NCI-H345 (cell line): ENCODE measurements at regions not wholly inside any gene's neighbourhood (a gene's known extent, or its start where the extent isn't known, plus 50 kb on each side); places are given as distances from the start of the nearest gene placed in this dataset.
"Not testable (repeated sequence)": the region's sequence is repeated elsewhere in the genome, so short reads cannot be mapped to it uniquely, and the experiment has no call there.

Experiments used
- DNase-seq: peaks from one replicate; lab custom pipeline; 2025; lab: John Stamatoyannopoulos, UW

GRCh38 chr4:125594056-125594602 lies 279.4 kb downstream of the FAT4 start:
- DNase-seq: no peak

DNA sequence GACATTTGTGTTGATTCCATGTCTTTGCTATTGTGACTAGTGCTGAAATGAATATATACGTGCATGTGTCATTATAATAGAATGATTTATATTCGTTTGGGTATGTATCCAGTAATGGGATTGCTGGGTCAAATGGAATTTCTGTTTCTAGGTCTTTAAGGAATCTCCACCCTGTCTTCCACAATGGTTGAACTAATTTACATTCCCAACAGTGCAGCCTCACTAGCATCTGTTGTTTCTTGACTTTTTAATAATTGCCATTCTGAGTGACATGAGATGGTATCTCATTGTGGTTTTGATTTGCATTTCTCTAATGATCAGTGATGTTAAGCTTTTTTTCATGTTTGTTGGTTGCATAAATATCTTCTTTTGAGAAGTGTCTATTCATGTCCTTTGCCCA lies 291.2 kb downstream of the FAT4 start:
- not testable (repeated sequence) for DNase-seq

GRCh38 chr4:125620066-125620860 lies 305.5 kb downstream of the FAT4 start:
- no peak for DNase-seq

DNA sequence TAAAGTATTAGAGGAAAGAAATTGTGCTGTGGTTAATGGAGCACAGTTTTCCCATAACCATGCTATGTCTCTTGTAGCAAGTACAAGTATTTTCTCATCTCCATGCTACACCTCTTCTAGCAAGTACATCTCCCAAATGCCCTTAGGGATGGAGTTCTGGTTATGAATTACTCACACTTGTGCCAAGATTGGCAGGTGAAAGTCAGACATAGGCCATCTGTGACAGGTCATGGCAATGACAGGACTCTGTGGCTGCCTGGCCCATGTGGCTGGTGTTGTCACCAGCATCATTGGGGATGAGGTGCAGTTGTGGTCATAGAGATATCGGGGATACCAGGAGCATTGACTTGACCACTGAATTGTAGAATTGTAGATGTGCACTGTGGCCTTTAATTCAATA lies 310.2 kb downstream of the FAT4 start:
- no peak for DNase-seq

DNA sequence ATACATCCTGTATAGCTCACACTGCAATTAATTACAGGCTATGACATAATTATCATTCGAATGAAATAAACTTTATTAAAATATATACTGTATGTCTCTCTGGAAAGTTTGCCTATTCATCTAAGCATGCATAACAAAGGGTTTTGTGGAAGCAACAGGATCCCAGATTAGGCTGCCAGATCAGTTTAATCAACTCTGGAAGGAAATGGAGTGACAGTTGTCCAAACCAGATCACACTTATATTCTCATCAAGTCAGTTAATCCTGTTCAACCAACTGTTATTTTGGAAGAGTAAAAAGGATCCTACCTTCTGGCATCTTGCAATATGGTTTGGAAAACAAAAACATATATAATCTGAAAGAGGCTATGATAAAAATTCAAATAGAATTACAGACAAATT lies 312.2 kb downstream of the FAT4 start:
- no peak for DNase-seq

GRCh38 chr4:125639182-125639621 lies 324.4 kb downstream of the FAT4 start:
- no peak for DNase-seq

GRCh38 chr4:125641611-125642010 lies 326.9 kb downstream of the FAT4 start:
- no peak for DNase-seq

DNA sequence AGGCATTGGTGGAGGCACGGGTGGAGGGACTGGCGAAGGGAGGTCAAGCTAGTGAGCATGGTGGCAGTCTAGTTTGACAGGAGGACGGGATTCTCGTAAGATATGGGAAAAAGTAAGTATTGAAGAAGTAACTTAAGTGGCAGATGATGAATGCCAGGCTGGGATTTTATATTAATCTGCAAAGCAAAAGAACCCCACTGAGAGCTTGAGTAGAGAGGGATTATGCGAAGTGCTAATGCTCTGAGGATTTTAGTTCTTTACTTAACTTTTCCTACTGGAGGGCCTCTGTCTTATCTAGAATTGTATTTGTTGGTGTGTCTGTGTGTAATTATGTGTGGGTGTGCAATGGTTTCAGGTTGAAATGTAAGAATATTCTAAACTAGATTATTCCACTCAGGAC lies 327.9 kb downstream of the FAT4 start:
- DNase-seq: no peak

DNA sequence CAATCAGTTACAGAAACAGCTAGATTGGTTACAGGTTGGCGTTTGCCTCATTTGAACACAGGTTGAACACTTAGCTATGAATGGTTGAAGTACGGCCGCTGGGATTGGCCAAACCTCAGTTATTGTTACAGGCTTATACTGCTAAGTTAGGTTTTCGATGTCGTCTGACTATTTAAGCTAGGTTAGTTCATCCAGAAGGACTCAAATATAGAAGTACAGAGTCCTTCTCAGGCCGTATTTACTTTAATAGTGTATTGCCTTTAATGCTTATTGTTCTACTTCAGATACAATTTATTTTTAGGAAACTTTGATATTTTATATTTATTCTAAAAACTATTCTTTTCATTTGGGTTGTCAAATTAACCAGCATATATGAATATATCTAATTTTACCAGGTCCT lies 334.7 kb downstream of the FAT4 start:
- no peak for DNase-seq

- no peak for DNase-seq
Observed at GRCh38 chr4:125650557-125650956, 335.8 kb downstream of the FAT4 start.

GRCh38 chr4:125651707-125652357 lies 337.1 kb downstream of the FAT4 start:
- DNase-seq: not testable (repeated sequence)

GRCh38 chr4:125658773-125659172 lies 344.0 kb downstream of the FAT4 start:
- no peak for DNase-seq

DNA sequence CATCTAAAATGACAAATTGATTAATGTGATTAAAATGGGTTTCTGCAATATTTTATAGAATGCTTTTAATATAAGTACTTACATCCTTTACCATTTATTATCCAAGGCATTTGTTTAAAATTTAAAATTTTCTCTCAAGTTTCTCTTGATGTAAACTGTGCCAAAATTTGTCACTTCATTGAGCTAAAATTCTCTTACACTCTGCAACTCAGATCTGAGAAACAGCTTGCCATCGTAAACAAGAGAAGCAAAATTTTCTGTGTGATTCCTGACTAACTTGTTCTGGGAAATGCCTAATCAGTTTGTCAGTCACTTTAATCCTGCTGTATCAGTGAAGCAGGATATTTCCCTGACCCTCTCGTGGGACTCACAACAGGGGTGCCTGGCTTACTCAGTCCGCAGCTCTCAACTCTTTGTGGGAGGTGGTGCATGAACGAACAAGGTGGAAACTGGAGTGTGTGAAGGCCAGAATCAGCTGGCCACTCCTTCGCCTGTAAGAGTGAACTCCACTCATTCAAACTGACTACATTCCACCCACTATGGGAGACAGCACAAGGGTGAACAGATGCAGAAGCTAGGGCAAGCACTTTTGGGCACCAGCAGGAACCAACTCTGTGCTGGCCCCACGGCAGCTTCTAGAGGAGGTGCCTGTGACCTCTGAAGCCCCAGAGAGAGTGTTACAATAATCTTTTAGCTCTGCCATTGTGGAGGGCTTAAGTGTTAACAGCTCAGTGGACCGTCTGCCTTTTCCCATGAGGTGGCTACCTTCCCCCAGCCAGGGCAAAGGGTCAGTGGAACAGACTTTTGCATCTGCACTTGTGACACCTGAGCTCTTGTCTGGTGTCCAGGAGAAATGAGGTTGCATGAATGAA lies 349.4 kb downstream of the FAT4 start:
- no peak for DNase-seq

DNA sequence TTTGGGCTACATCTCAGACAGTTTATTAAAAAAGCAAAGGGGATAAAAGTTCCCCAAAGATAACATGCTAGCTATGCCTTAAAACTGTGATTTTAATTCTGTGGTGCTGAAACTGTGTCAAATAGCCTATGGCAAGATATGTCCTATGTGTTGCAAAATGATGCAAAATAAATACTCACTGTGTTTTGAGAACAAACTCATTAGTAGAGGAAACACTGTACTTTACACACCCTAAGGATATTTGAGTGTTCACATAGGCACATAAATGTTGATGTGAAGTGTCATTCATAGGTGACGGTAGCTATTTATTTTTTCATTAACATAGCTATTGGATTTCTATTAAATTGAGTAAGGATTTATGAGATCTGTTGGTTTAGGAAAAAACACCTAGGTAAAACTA lies 351.9 kb downstream of the FAT4 start:
- DNase-seq: peak; percentile 8

GRCh38 chr4:125676156-125676555 lies 361.4 kb downstream of the FAT4 start:
- no peak for DNase-seq

DNA sequence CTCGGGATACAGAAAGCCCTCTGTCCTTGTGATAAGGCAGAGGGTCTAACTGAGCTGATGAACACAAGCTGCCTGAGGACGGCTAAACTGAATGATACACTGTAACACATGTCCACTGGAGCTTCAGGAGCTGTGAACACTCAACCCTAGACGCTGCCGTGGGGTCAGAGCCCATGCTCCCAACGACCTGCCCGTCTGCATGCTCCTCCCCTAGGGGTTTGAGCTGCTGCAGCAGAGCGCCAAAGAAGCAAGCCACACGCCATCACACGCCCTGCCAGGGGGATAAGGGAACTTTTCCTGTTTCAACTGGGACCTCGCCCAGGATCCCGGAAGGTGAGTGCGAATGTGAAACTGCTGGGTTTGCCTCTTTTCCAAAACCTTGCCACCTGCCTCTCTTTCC lies 361.8 kb downstream of the FAT4 start:
- DNase-seq: no peak

DNA sequence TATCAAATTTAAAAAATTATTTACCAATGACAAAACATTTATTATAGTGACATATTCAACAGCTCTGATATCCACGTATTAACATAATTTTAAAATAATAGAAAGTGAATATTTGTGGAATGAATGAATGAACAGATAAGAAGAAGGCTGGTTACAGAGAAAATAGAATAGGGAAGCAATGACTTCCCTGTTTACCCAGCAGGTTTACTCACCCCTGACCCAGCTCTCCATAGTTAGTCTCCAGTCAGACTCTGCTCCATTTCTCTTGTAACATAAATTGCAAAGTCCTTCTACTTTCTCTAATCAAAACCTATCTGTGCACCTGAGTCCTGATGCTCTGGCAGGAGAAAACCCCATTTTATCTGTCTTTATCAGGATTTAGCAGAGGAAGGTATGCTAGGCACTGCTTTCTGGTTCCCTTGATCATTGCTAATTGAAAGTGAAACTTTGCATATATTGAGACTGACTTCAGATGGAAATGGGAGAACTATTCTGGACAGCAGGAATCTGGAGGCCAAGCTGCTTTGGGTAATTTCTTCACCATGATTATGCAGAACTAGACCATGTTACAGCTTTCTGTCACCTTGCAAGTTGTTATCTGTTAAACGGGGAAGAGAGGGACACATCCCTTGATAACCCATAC lies 363.0 kb downstream of the FAT4 start:
- no peak for DNase-seq

DNA sequence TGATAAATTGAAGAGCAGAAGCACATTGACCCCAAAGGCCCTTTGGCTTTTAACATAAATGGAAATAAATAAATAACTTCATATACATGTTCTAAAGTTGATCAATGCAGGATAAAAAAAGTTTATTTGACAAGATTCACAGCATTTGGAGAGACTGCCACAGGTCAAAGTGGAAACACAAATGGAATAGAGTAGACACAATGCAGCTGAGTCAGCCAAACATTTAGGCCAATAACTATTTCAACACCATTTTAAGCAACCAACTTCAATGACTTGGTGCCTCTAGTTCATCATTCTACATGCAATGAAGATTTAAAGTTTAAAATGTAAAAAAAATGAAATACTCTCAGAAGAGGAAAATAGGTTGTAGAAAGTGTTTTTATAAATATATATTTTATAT lies 365.2 kb downstream of the FAT4 start:
- DNase-seq: no peak

DNA sequence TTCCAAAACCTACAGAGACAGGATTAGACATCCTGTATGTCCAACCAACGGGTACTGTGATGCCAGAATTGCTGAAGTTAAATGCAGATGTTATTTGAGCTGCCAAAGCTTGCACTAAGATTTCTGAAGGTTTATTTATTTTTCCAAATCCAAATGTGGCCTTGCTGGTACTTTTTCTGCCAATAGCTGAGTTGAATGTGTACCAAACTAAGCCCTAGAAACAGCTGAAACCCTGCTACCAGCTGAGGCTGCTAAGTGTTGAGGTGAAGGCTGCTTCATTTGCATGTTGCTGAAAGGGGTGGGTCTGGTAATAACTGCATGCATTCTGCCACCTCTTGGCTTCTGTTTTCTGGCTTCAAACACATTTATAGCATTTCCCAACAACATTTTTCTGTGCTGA lies 366.5 kb downstream of the FAT4 start:
- no peak for DNase-seq

DNA sequence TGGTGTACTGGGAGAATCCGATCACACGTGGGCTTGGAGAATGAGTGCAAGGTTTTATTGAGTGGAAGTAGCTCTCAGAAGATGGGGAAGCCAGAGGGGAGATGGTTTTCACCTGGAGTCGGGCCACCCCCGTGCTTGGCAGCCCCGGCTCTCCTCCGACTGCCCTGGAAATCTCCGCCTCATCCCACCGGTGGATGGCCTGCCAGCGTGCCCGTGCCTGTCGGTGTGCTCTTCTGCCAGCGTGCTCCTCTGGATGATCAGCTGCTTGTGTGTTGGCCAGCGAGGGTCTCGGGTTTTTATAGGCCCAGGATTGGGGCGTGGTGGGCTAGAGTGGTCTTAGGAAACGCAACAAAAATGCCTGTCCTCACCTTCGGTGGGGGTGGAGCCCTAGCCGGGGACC lies 368.0 kb downstream of the FAT4 start:
- DNase-seq: no peak

DNA sequence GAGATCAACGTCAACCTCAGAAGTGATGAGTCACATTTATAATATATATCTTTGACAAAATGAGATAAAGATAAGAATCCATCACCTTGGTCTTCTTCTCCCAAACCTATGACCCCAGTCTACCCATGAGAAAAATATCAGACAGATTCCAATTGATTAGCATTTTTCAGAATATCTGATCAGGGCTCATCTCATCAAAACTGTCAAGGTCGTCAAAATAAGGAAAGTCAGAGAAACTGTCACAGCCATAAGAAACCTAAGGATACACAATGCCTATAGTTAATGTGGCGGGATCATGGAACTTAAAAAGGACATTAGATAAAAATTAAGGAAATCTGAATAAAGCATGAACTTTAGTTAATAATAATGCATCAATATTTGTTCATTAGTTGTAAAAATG lies 374.1 kb downstream of the FAT4 start:
- no peak for DNase-seq

- peak; percentile 5 for DNase-seq
Observed at GRCh38 chr4:125689805-125690204, 375.1 kb downstream of the FAT4 start.
